ENCODE measurements at regions not wholly inside any gene's neighbourhood (a gene's known extent, or its start where the extent isn't known, plus 50 kb on each side); places are given as distances from the start of the nearest gene placed in this dataset.

- TF ChIP-seq CTCF (IDR thresholded peaks at IDR 0.05) = no peak
- Histone ChIP-seq H3K9me3 (no peaks in the 10 kb centered on the region), H3K4me1 (peaks cover 0 to 6% of the 10 kb centered on the region in 2 donors), H3K27me3 (peaks cover 0 to 95% of the 10 kb centered on the region in 2 donors), H3K27ac (no peak overlapping the region), H3K36me3 (no peaks in the 10 kb centered on the region), H3K4me3 (no peak overlapping the region)
- intact Hi-C loops (cut with DNase I) = no loop called here
- DNase-seq (no peak), ATAC-seq (no peak)
These were observed 77.3 kb upstream of the UBAC2 start for GRCh38 chr13:99123101-99124045.

- TF ChIP-seq CTCF (IDR thresholded peaks at IDR 0.05) = no peak
These were observed 76.6 kb upstream of the UBAC2 start for GRCh38 chr13:99124046-99124400.

GRCh38 chr13:99124794-99125316 is 75.8 kb upstream of the UBAC2 start:
- no peak for TF ChIP-seq CTCF (IDR thresholded peaks at IDR 0.05)
- intact Hi-C loops (cut with DNase I) = no loop called here
- no peak for ATAC-seq

More at GRCh38 chr13:99124046-99124400, 76.6 kb upstream of the UBAC2 start:
- Histone ChIP-seq H3K4me3 (no peak overlapping the region), H3K4me1 (peaks cover 0 to 6% of the 10 kb centered on the region in 2 donors), H3K27me3 (peaks cover 0 to 95% of the 10 kb centered on the region in 2 donors), H3K27ac (no peak overlapping the region), H3K36me3 (no peaks in the 10 kb centered on the region), H3K9me3 (no peaks in the 10 kb centered on the region)
- intact Hi-C loops (cut with DNase I) = no loop called here
- ATAC-seq (no peak), DNase-seq (no peak)

GRCh38 chr13:99125326-99125915 is 75.2 kb upstream of the UBAC2 start:
- Histone ChIP-seq H3K9me3 (no peaks in the 10 kb centered on the region), H3K27ac (no peak overlapping the region), H3K27me3 (peaks cover 0 to 95% of the 10 kb centered on the region in 2 donors), H3K4me1 (peaks cover 0 to 6% of the 10 kb centered on the region in 2 donors), H3K4me3 (no peak overlapping the region), H3K36me3 (no peaks in the 10 kb centered on the region)
- TF ChIP-seq CTCF (IDR thresholded peaks at IDR 0.05) = no peak
- ATAC-seq (no peak), DNase-seq (no peak)
- intact Hi-C loops (cut with DNase I) = no loop called here

More at GRCh38 chr13:99124794-99125316, 75.8 kb upstream of the UBAC2 start:
- Histone ChIP-seq H3K27me3 (peaks cover 0 to 95% of the 10 kb centered on the region in 2 donors), H3K9me3 (no peaks in the 10 kb centered on the region), H3K4me3 (no peak overlapping the region), H3K36me3 (no peaks in the 10 kb centered on the region), H3K4me1 (peaks cover 0 to 6% of the 10 kb centered on the region in 2 donors), H3K27ac (no peak overlapping the region)
- DNase-seq = no peak

- H3K4me1 ChIP-seq = peaks cover 0 to 6% of the 10 kb centered on the region in 2 donors
- H3K9me3 ChIP-seq = no peaks in the 10 kb centered on the region
- no peaks in the 10 kb centered on the region for H3K36me3 ChIP-seq
- no peak overlapping the region for H3K4me3 ChIP-seq
- no peak for TF ChIP-seq CTCF (IDR thresholded peaks at IDR 0.05)
- H3K27me3 ChIP-seq = peaks cover 3 to 95% of the 10 kb centered on the region in 2 donors
- H3K27ac ChIP-seq = no peak overlapping the region
- intact Hi-C loops (cut with DNase I) = no loop called here
- ATAC-seq (no peak), DNase-seq (no peak)
These were observed 73.8 kb upstream of the UBAC2 start for GRCh38 chr13:99126821-99127220.

Measured in left lung (tissue), 4 donors.